ENCODE measurements at regions not wholly inside any gene's neighbourhood (a gene's known extent, or its start where the extent isn't known, plus 50 kb on each side); places are given as distances from the start of the nearest gene placed in this dataset.
"Not testable (repeated sequence)": the region's sequence is repeated elsewhere in the genome, so short reads cannot be mapped to it uniquely, and the experiment has no call there.

- not testable (repeated sequence) for DNase-seq (ENCODE audit: low spot score)
Observed at GRCh38 chr4:127515259-127515658, 117.5 kb upstream of the INTU start.

GRCh38 chr4:127518046-127518445, 114.7 kb upstream of the INTU start:
- no peak for DNase-seq (ENCODE audit: low spot score)

GRCh38 chr4:127521463-127521862, 111.3 kb upstream of the INTU start:
- DNase-seq (ENCODE audit: low spot score), result no peak

- no peak for DNase-seq (ENCODE audit: low spot score)
Observed at GRCh38 chr4:127523369-127523768, 109.4 kb upstream of the INTU start.

- no peak for DNase-seq (ENCODE audit: low spot score)
Observed at GRCh38 chr4:127525608-127526007, 107.1 kb upstream of the INTU start.

- DNase-seq (ENCODE audit: low spot score), result no peak
Observed at GRCh38 chr4:127528302-127528701, 104.5 kb upstream of the INTU start.

- not testable (repeated sequence) for DNase-seq (ENCODE audit: low spot score)
Observed at GRCh38 chr4:127529879-127530278, 102.9 kb upstream of the INTU start.

- no peak for DNase-seq (ENCODE audit: low spot score)
Observed at GRCh38 chr4:127533028-127533700, 99.6 kb upstream of the INTU start.

- DNase-seq (ENCODE audit: low spot score), result no peak
Observed at GRCh38 chr4:127534041-127534825, 98.5 kb upstream of the INTU start.

GRCh38 chr4:127538016-127538415, 94.7 kb upstream of the INTU start:
- no peak for DNase-seq (ENCODE audit: low spot score)

GRCh38 chr4:127540497-127541025, 92.2 kb upstream of the INTU start:
- no peak for DNase-seq (ENCODE audit: low spot score)

GRCh38 chr4:127545271-127545670, 87.5 kb upstream of the INTU start:
- DNase-seq (ENCODE audit: low spot score), result no peak

GRCh38 chr4:127548990-127549925, 83.5 kb upstream of the INTU start:
- DNase-seq (ENCODE audit: low spot score), result no peak

GRCh38 chr4:127555106-127555505, 77.7 kb upstream of the INTU start:
- DNase-seq (ENCODE audit: low spot score), result no peak

GRCh38 chr4:127558088-127558487, 74.7 kb upstream of the INTU start:
- no peak for DNase-seq (ENCODE audit: low spot score)

- DNase-seq (ENCODE audit: low spot score), result no peak
Observed at GRCh38 chr4:127558489-127559407, 74.0 kb upstream of the INTU start.

GRCh38 chr4:127559981-127560380, 72.8 kb upstream of the INTU start:
- DNase-seq (ENCODE audit: low spot score), result no peak

- DNase-seq (ENCODE audit: low spot score), result no peak
Observed at GRCh38 chr4:127560755-127561154, 72.0 kb upstream of the INTU start.

GRCh38 chr4:127574643-127575042, 58.1 kb upstream of the INTU start:
- DNase-seq (ENCODE audit: low spot score), result no peak

GRCh38 chr4:127575888-127576287, 56.9 kb upstream of the INTU start:
- no peak for DNase-seq (ENCODE audit: low spot score)

GRCh38 chr4:127578491-127578890, 54.3 kb upstream of the INTU start:
- no peak for DNase-seq (ENCODE audit: low spot score)
